ENCODE measurements at regions not wholly inside any gene's neighbourhood (a gene's known extent, or its start where the extent isn't known, plus 50 kb on each side); places are given as distances from the start of the nearest gene placed in this dataset.

DNA sequence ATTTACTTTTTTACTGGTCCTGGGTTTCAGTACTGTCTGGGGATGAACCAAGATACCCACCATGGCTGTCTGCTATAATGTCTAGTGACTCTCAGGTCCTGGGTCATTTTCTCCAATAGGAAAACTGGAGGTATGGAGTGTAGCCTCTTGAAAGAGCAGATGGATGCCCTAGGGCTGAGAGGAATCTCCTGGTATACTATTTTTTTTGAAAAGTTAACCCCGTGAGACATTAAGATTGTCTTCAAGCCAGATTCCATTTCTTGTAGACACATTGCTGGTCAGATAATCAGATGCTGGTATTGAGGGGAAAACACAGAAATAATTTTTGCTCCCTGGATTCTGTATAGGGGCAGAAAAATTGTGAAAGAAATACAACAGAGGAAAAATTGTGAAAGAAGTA, 97.3 kb downstream of the ZNF680 start:
- Histone ChIP-seq H3K9me1 (ENCODE audit: insufficient read depth, low read length) (no peaks in the 10 kb centered on the region), H3K4me3 (ENCODE audit: insufficient read depth, low read depth, low read length) (no peak overlapping the region)
- no peak for DNase-seq

More for the DNA sequence above, 97.3 kb downstream of the ZNF680 start:
- TF ChIP-seq MXI1 (IDR thresholded peaks at IDR 0.05; ENCODE audit: borderline replicate concordance, low read depth, low read length) (no peak), BHLHE40 (IDR thresholded peaks at IDR 0.05; ENCODE audit: low read depth, low read length) (no peak), CEBPB (IDR thresholded peaks at IDR 0.05; ENCODE audit: low read depth, low read length) (no peak)
- Histone ChIP-seq H2BK15ac (ENCODE audit: low read depth, low read length) (no peak overlapping the region), H4K20me1 (ENCODE audit: insufficient read depth, low read length) (no peaks in the 10 kb centered on the region), H2AFZ (replicated peaks; ENCODE audit: low read length, poor library complexity) (no peak overlapping the region), H3K4ac (ENCODE audit: low read depth, low read length) (no peak overlapping the region), H2AK9ac (replicated peaks; ENCODE audit: low read depth, low read length, poor library complexity) (no peak overlapping the region), H2AK5ac (ENCODE audit: low read depth, low read length) (no peak overlapping the region), H4K91ac (ENCODE audit: insufficient read depth, low read depth, low read length) (no peak overlapping the region), H3K56ac (ENCODE audit: extremely low read depth, insufficient read depth, low read length) (no peak overlapping the region), H3K27me3 (ENCODE audit: control insufficient read depth, insufficient read depth, low read length) (no peaks in the 10 kb centered on the region), H3K23ac (ENCODE audit: low read depth, low read length) (no peak overlapping the region), H3K9ac (ENCODE audit: low read depth, low read length) (no peak overlapping the region), H3K4me1 (ENCODE audit: control insufficient read depth, insufficient read depth, low read length) (no peaks in the 10 kb centered on the region), H4K5ac (ENCODE audit: low read depth, low read length) (no peak overlapping the region), H3K18ac (ENCODE audit: low read depth, low read length) (no peak overlapping the region), H4K8ac (ENCODE audit: low read depth in 2 of 2, low read length in 2 of 2) (no peak overlapping the region), H3K9me3 (ENCODE audit: control insufficient read depth, insufficient read depth, low read length) (peaks cover 4% of the 10 kb centered on the region; the same call in 1 of the 2 replicates), H3K36me3 (ENCODE audit: control insufficient read depth, insufficient read depth, low read length) (no peaks in the 10 kb centered on the region), H3K79me1 (ENCODE audit: low read depth in 1 of 2, low read length in 2 of 2) (no peaks in the 10 kb centered on the region), H2BK20ac (ENCODE audit: low read depth, low read length) (no peak overlapping the region), H3K27ac (ENCODE audit: insufficient read depth, low read length) (no peak overlapping the region), H2BK5ac (ENCODE audit: low read depth, low read length, poor library complexity, severe bottlenecking) (no peak overlapping the region), H2BK120ac (ENCODE audit: low read depth, low read length) (no peak overlapping the region), H3K14ac (replicated peaks; ENCODE audit: low read depth, low read length) (no peak overlapping the region), H3K4me2 (ENCODE audit: low read depth, low read length) (no peak overlapping the region)
- WGBS, 2 experiments (ENCODE audit: extremely low coverage in 2 of 2, insufficient read length in 1 of 2), result no CpG with 5 or more reads among the region's 1 CpG
- ChIA-PET CTCF (no interaction called here), POLR2A (ENCODE audit: unreplicated experiment) (no interaction called here)
- ATAC-seq (ENCODE audit: low read depth), result no peak
- in situ Hi-C loops (cut with MboI; ENCODE audit: low sequenced_read_pairs) (no loop called here), dilution Hi-C loops (cut with HindIII; ENCODE audit: low sequenced_read_pairs, unreplicated experiment) (no loop called here), intact Hi-C loops (cut with micrococcal nuclease) (no loop called here)
- BruUV-seq (replicated peaks), result no TSS peak

Measured in IMR-90 (cell line).